Subcutaneous abdominal adipose tissue (tissue), 5 donors: ENCODE measurements at regions not wholly inside any gene's neighbourhood (a gene's known extent, or its start where the extent isn't known, plus 50 kb on each side); places are given as distances from the start of the nearest gene placed in this dataset.

Experiments
- H3K27ac ChIP-seq: one replicate; pipeline ENCODE4 v1.7.0; 2013; ENCODE audit warnings: low read depth, mild to moderate bottlenecking, inconsistent platforms, low read length, moderate library complexity
- H3K27me3 ChIP-seq, 5 donors: one replicate each; pipeline ENCODE4 v1.7.0; 2013; ENCODE audit warnings: low read length in 5 of 5, inconsistent platforms in 1 of 5; ENCODE audit not compliant: control insufficient read depth in 5 of 5, insufficient read depth in 4 of 5
- H3K36me3 ChIP-seq, 5 donors: one replicate each; pipeline ENCODE4 v1.7.0; 2013; ENCODE audit warnings: low read length in 5 of 5; ENCODE audit not compliant: control insufficient read depth in 5 of 5, insufficient read depth in 5 of 5
- H3K4me1 ChIP-seq, 5 donors: one replicate each; pipeline ENCODE4 v1.7.0; 2013; ENCODE audit warnings: low read length in 5 of 5, mild to moderate bottlenecking in 3 of 5, moderate library complexity in 1 of 5; ENCODE audit not compliant: control insufficient read depth in 5 of 5, insufficient read depth in 5 of 5
- H3K4me3 ChIP-seq, 5 donors: one replicate each; pipeline ENCODE4 v1.7.0; 2013; ENCODE audit warnings: low read length in 5 of 5, low read depth in 1 of 5
- H3K9ac ChIP-seq, 5 donors: one replicate each; pipeline ENCODE4 v1.7.0; 2013; ENCODE audit warnings: low read length in 5 of 5, mild to moderate bottlenecking in 4 of 5, moderate library complexity in 3 of 5
- H3K9me3 ChIP-seq, 5 donors: one replicate each; pipeline ENCODE4 v1.7.0; 2013; ENCODE audit warnings: low read length in 5 of 5; ENCODE audit not compliant: control insufficient read depth in 5 of 5
- donor health status: healthy.
- donor health status: healthy.
- donor health status: healthy.
- donor health status: healthy.
- donor health status: healthy.

GRCh38 chr11:104649002-104649401 lies 249.3 kb downstream of the CASP12 start:
- Histone ChIP-seq H3K9me3 (no peaks in the 10 kb centered on the region), H3K27me3 (no peaks in the 10 kb centered on the region), H3K9ac (no peak overlapping the region), H3K36me3 (no peaks in the 10 kb centered on the region), H3K4me3 (no peak overlapping the region), H3K27ac (no peak overlapping the region), H3K4me1 (peaks cover 0 to 7% (median 0%) of the 10 kb centered on the region in 5 donors)

GRCh38 chr11:104645261-104646222 lies 252.7 kb downstream of the CASP12 start:
- no peak overlapping the region for H3K4me3 ChIP-seq

DNA sequence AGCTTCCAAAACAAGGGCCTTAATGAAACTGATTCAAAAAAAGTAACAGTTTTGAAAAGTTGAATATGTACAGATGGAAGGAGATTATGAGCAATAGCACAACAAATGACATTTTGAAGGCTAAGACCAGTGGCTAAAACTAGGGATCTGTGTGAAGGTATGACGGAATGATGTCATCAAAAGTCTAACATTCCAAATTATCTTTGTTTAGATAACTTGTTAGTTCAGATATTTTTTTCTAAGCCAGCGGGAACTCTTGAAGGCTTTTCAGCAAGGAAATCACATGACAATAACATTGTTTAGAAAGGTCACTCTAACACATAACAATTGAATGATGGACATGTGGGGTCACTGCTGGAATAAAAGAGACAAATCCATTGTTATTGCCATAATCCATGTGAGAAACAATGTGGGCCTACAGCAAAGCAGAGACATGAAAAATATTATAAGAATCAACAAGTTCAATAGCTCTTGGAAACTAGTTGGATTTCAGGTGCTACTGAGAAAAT lies 260.5 kb downstream of the CASP12 start:
- H3K4me1 ChIP-seq: no peaks in the 10 kb centered on the region
- H3K36me3 ChIP-seq: no peaks in the 10 kb centered on the region
- H3K27ac ChIP-seq: no peak overlapping the region
- H3K4me3 ChIP-seq: no peak overlapping the region
- no peaks in the 10 kb centered on the region for H3K9me3 ChIP-seq
- no peak overlapping the region for H3K9ac ChIP-seq
- H3K27me3 ChIP-seq: no peaks in the 10 kb centered on the region

More at GRCh38 chr11:104645261-104646222, 252.7 kb downstream of the CASP12 start:
- H3K9ac ChIP-seq: no peak overlapping the region
- H3K27me3 ChIP-seq: no peaks in the 10 kb centered on the region
- no peak overlapping the region for H3K27ac ChIP-seq
- no peaks in the 10 kb centered on the region for H3K9me3 ChIP-seq
- H3K4me1 ChIP-seq: no peaks in the 10 kb centered on the region
- H3K36me3 ChIP-seq: no peaks in the 10 kb centered on the region

DNA sequence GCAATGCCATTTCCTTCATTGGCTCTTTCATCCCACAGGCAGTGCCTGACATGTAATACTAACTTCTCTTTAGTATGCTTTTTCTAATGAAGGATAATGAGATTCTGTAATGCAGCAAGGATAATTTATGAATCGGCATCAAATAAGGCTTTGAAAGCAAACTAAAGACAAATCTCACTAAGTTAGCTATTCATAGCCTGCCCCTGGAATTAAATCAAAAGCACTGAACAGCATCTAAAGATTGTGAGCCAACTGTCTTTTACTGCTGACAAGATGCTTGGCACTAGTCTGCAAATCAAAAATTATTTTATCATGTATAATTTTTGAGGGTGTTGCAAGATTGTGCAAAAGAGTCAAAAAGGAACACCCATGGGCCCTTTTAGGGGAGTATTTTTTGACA lies 265.0 kb downstream of the CASP12 start:
- no peak overlapping the region for H3K9ac ChIP-seq
- H3K9me3 ChIP-seq: no peaks in the 10 kb centered on the region
- no peaks in the 10 kb centered on the region for H3K27me3 ChIP-seq
- H3K36me3 ChIP-seq: no peaks in the 10 kb centered on the region
- H3K4me1 ChIP-seq: no peaks in the 10 kb centered on the region
- H3K27ac ChIP-seq: no peak overlapping the region
- no peak overlapping the region for H3K4me3 ChIP-seq

GRCh38 chr11:104630352-104630751 lies 267.9 kb downstream of the CASP12 start:
- H3K27ac ChIP-seq: no peak overlapping the region
- H3K27me3 ChIP-seq: no peaks in the 10 kb centered on the region
- no peaks in the 10 kb centered on the region for H3K36me3 ChIP-seq
- no peaks in the 10 kb centered on the region for H3K9me3 ChIP-seq
- peaks cover 0 to 11% (median 0%) of the 10 kb centered on the region in 5 donors for H3K4me1 ChIP-seq
- H3K4me3 ChIP-seq: no peak overlapping the region
- no peak overlapping the region for H3K9ac ChIP-seq

DNA sequence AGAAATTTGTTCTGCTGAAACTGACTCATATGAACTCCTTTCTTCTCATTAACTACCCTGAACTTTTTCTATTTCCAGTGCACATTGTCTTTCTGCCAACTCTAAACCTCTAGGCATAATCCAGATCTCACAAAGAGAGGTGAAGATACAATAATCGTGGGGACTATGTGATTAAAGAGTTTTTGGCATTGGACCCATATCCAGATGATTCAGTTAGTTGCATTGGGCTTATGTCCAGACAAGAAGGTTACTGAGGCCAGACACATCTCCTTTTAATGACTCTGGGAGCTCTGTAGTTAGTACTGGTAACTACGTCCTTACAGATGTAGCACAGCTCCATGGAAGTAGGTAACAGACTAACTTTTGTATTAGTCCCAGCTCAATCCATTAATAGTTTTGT lies 273.0 kb downstream of the CASP12 start:
- H3K9me3 ChIP-seq: no peaks in the 10 kb centered on the region
- peaks cover 0 to 11% (median 0%) of the 10 kb centered on the region in 5 donors for H3K4me1 ChIP-seq
- no peak overlapping the region for H3K27ac ChIP-seq
- H3K36me3 ChIP-seq: no peaks in the 10 kb centered on the region
- no peak overlapping the region for H3K9ac ChIP-seq
- H3K4me3 ChIP-seq: no peak overlapping the region
- no peaks in the 10 kb centered on the region for H3K27me3 ChIP-seq

DNA sequence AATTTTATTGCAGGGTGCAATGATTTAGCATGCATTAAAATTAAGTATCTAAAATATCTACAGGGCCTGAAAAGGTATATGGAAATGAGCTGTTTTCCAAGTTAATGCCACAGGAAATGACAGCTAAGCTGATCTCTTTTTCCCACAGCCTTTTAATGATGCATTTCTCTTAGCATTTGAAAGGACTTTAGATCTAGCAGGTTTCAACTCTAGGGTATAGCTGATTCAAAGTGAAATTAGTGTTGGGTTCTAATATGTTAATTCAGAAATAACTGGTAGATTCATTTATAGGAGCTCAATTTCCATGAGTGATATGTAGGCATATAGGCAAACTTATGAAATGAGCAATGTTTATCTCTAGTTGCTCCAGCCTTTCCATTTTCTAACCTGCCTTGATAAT lies 274.2 kb downstream of the CASP12 start:
- no peak overlapping the region for H3K4me3 ChIP-seq
- H3K9ac ChIP-seq: no peak overlapping the region
- H3K27me3 ChIP-seq: no peaks in the 10 kb centered on the region
- no peak overlapping the region for H3K27ac ChIP-seq
- H3K36me3 ChIP-seq: no peaks in the 10 kb centered on the region
- H3K9me3 ChIP-seq: no peaks in the 10 kb centered on the region
- peaks cover 0 to 11% (median 0%) of the 10 kb centered on the region in 5 donors for H3K4me1 ChIP-seq

GRCh38 chr11:104623518-104623917 lies 274.7 kb downstream of the CASP12 start:
- Histone ChIP-seq H3K36me3 (no peaks in the 10 kb centered on the region), H3K4me3 (no peak overlapping the region), H3K27me3 (no peaks in the 10 kb centered on the region), H3K9me3 (no peaks in the 10 kb centered on the region), H3K27ac (no peak overlapping the region), H3K9ac (no peak overlapping the region), H3K4me1 (peaks cover 0 to 11% (median 0%) of the 10 kb centered on the region in 5 donors)

DNA sequence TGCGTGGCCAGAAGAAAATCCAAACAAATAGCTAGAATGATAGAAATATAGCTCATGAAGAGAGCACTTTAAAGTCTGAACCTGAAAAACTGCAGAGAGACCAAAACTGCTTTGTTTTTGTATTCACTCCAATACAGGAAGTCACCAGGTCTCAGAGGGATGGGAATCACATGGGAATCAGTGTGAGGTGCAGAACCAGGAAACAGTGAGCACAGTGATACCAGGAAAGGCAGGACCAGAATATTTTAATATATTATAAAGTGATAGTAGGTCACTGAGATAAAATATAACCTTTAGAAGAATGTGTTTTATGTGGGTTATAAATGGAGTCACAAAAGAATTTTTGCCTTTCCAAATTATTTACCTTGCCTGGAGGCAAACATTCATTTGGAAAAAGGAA lies 277.3 kb downstream of the CASP12 start:
- H3K9me3 ChIP-seq: no peaks in the 10 kb centered on the region
- H3K27ac ChIP-seq: no peak overlapping the region
- H3K4me1 ChIP-seq: no peaks in the 10 kb centered on the region
- no peaks in the 10 kb centered on the region for H3K27me3 ChIP-seq
- H3K9ac ChIP-seq: no peak overlapping the region
- H3K36me3 ChIP-seq: no peaks in the 10 kb centered on the region
- no peak overlapping the region for H3K4me3 ChIP-seq

DNA sequence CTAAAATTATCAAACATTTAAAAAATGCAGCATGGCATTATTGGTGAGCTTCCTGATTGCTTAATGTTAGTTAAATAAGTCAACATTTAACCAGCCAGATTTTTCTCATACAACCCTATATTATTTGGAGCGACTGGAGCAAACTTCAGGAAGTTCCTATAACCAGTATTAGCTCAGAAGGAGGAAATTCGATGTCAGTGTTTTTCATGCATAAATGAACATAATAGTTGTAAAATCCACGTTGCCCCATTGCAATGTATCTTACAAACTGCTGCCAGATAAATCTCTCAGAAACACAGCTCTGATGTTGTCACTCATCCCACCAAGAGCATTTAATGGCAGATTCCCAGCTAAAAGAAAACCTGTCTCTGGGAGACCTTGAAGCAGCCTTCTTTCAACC lies 278.5 kb downstream of the CASP12 start:
- no peaks in the 10 kb centered on the region for H3K27me3 ChIP-seq
- no peaks in the 10 kb centered on the region for H3K9me3 ChIP-seq
- no peak overlapping the region for H3K9ac ChIP-seq
- H3K4me3 ChIP-seq: no peak overlapping the region
- no peaks in the 10 kb centered on the region for H3K36me3 ChIP-seq
- no peaks in the 10 kb centered on the region for H3K4me1 ChIP-seq
- H3K27ac ChIP-seq: no peak overlapping the region
